Ishikawa (cell line): ENCODE measurements at regions not wholly inside any gene's neighbourhood (a gene's known extent, or its start where the extent isn't known, plus 50 kb on each side); places are given as distances from the start of the nearest gene placed in this dataset.

Experiments used
- CEBPB ChIP-seq: IDR thresholded peaks from 2 replicates; pipeline ENCODE4 v1.6.1; 2012
- CREB1 ChIP-seq: IDR thresholded peaks from 2 replicates; pipeline ENCODE4 v1.6.1; 2012; ENCODE audit warnings: low read depth
- EGR1 ChIP-seq: IDR thresholded peaks from 2 replicates; pipeline ENCODE4 v1.6.1; 2012
- EP300 ChIP-seq: IDR thresholded peaks from 2 replicates; pipeline ENCODE4 v1.6.1; 2012; ENCODE audit warnings: borderline replicate concordance
- FOXM1 ChIP-seq: IDR thresholded peaks from 2 replicates; pipeline ENCODE4 v1.6.1; 2012; ENCODE audit warnings: low read depth, borderline replicate concordance
- NFIC ChIP-seq: IDR thresholded peaks from 2 replicates; pipeline ENCODE4 v1.6.1; 2012
- RAD21 ChIP-seq: IDR thresholded peaks from 2 replicates; pipeline ENCODE4 v1.6.1; 2012; ENCODE audit warnings: low read depth
- TAF1 ChIP-seq: IDR thresholded peaks from 2 replicates; pipeline ENCODE4 v1.6.1; 2012; ENCODE audit warnings: low read depth, mild to moderate bottlenecking
- TCF12 ChIP-seq: IDR thresholded peaks from 2 replicates; pipeline ENCODE4 v1.6.1; 2012; ENCODE audit warnings: low read depth
- TEAD4 ChIP-seq: IDR thresholded peaks from 2 replicates; pipeline ENCODE4 v1.6.1; 2012
- YY1 ChIP-seq: IDR thresholded peaks from 2 replicates; pipeline ENCODE4 v1.6.1; 2012; ENCODE audit warnings: low read depth
- ZBTB7A ChIP-seq: IDR thresholded peaks from 2 replicates; pipeline ENCODE4 v1.6.1; 2012; ENCODE audit warnings: low read depth
- TF ChIP-seq, protein P1 (sequence below): IDR thresholded peaks from 2 replicates; pipeline ENCODE4 v1.6.1; 2012
- TF ChIP-seq, protein P2 (sequence below): IDR thresholded peaks from 2 replicates; pipeline ENCODE4 v1.6.1; 2012
- TF ChIP-seq, protein P3 (sequence below): IDR thresholded peaks from 2 replicates; pipeline ENCODE4 v1.6.1; 2012; ENCODE audit warnings: low read depth, mild to moderate bottlenecking

DNA sequence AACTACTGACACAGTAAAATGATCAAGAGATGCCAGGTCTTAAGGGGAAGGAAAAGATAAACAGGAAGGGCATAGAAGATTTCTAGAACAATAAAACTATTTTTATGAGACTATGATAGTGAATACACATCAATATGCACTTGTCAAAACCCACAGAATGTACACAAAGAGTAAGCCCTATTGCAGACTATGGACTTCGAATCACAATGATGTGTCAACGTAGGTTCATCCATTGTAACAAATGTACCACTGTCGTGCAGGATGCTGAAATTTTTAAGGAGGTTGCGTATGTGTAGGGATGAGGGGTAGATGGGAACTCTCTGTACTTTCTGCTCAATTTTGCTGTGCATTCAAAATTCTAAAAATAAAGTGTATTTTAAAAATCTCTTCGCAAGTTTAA is 171.9 kb downstream of the KLF12 start:
- no peak for TF ChIP-seq CREB1
- TF ChIP-seq, protein P1, sequence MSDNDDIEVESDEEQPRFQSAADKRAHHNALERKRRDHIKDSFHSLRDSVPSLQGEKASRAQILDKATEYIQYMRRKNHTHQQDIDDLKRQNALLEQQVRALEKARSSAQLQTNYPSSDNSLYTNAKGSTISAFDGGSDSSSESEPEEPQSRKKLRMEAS: no peak
- TF ChIP-seq, protein P2, sequence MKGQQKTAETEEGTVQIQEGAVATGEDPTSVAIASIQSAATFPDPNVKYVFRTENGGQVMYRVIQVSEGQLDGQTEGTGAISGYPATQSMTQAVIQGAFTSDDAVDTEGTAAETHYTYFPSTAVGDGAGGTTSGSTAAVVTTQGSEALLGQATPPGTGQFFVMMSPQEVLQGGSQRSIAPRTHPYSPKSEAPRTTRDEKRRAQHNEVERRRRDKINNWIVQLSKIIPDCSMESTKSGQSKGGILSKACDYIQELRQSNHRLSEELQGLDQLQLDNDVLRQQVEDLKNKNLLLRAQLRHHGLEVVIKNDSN: no peak
- no peak for TF ChIP-seq CEBPB
- no peak for TF ChIP-seq TAF1

DNA sequence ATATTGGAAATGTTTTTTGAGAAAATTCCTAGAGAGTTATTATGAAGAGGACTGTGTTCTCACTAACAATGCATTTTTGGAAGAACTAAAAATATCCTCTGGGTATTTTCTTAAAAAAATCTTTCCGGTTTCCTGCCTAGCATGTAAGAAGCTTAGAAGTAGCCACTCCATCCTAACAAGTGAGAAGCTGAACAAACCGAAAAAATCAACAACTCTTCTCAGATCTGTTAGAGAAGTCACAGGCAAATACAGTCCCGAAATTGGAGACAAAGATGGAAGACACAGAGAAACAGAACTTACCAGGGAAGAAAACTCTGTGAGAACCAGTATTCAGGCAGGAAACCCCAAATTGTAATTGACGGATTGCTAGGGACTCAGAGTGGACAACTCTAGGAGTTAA is 173.0 kb downstream of the KLF12 start:
- TF ChIP-seq FOXM1 (no peak), CREB1 (no peak), ZBTB7A (no peak), NFIC (no peak), TAF1 (no peak), CEBPB (no peak), YY1 (no peak), TCF12 (no peak), TEAD4 (no peak), RAD21 (no peak), EP300 (no peak), EGR1 (no peak)
- TF ChIP-seq, protein P3, sequence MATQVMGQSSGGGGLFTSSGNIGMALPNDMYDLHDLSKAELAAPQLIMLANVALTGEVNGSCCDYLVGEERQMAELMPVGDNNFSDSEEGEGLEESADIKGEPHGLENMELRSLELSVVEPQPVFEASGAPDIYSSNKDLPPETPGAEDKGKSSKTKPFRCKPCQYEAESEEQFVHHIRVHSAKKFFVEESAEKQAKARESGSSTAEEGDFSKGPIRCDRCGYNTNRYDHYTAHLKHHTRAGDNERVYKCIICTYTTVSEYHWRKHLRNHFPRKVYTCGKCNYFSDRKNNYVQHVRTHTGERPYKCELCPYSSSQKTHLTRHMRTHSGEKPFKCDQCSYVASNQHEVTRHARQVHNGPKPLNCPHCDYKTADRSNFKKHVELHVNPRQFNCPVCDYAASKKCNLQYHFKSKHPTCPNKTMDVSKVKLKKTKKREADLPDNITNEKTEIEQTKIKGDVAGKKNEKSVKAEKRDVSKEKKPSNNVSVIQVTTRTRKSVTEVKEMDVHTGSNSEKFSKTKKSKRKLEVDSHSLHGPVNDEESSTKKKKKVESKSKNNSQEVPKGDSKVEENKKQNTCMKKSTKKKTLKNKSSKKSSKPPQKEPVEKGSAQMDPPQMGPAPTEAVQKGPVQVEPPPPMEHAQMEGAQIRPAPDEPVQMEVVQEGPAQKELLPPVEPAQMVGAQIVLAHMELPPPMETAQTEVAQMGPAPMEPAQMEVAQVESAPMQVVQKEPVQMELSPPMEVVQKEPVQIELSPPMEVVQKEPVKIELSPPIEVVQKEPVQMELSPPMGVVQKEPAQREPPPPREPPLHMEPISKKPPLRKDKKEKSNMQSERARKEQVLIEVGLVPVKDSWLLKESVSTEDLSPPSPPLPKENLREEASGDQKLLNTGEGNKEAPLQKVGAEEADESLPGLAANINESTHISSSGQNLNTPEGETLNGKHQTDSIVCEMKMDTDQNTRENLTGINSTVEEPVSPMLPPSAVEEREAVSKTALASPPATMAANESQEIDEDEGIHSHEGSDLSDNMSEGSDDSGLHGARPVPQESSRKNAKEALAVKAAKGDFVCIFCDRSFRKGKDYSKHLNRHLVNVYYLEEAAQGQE: no peak
- TF ChIP-seq, protein P2: no peak
- TF ChIP-seq, protein P1: no peak

DNA sequence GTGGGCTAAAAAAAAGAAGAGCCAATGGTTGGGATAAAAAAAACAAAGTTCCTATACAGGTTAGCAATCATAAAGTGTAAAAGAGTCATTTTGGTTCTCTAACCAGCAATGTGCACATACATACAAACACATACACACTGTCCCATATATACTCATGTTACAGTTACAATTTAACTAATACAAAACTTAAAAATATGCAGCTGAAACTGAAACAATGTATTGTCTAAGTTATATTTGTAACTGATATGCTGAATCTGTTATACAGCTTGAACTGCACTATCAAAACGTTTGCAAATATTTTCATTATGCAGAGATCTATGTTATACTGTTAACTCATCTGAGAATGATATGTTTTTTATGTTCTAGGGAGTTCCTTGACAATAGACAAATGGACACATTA is 173.7 kb downstream of the KLF12 start:
- TF ChIP-seq YY1: no peak
- TF ChIP-seq, protein P3: no peak
- TF ChIP-seq CREB1: no peak
- TF ChIP-seq, protein P2: no peak
- TF ChIP-seq EP300: no peak
- no peak for TF ChIP-seq TEAD4
- no peak for TF ChIP-seq TCF12
- TF ChIP-seq EGR1: no peak
- TF ChIP-seq, protein P1: no peak
- no peak for TF ChIP-seq TAF1
- no peak for TF ChIP-seq CEBPB

DNA sequence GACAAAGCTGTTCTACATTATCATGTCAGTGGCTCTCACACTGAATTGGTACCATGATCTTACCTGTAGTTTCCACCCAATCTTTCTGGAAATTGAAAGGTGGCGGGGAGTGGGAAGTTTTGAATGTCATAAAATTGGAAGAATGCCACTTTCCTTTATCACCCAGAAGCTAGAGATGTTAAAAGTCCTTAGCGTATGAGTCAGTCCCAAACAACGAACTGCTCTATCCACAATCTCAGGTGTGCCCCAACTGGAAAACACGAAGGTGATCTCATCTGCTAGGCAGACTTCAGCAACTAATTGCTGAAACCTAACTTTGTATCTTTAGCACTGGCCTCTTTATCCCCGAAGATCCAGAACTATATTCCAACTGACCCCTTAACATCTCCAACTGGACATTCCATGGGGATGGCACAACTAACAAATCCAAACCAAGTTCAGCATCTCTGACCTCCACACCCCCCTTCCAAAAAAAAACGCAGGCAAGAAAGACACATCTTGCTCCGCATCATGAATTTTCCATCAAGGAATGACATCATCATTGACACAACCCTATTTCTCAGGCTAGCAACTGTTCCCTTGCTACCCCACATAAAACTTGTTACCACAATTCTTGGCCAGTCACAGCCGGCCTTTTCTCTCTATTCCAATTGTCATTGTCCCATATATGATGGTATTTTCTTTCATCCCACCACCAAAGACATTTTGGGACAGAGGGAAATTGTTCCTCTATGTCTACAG is 175.4 kb downstream of the KLF12 start:
- TF ChIP-seq, protein P3: no peak
- TF ChIP-seq, protein P2: no peak
- no peak for TF ChIP-seq RAD21
- no peak for TF ChIP-seq CREB1
- no peak for TF ChIP-seq TEAD4
- no peak for TF ChIP-seq CEBPB
- TF ChIP-seq TAF1: no peak
- TF ChIP-seq TCF12: no peak
